Activated T-cell treated with anti-CD3 and anti-CD28 coated beads, Interleukin-2, amount 50 U/mL, for 4 hours (primary cell): ENCODE measurements at regions not wholly inside any gene's neighbourhood (a gene's known extent, or its start where the extent isn't known, plus 50 kb on each side); places are given as distances from the start of the nearest gene placed in this dataset.

ENCODE experiments used
- ATAC-seq, 2 donors: fragments of 200-7000 bp; cut with Tn5 transposase; one replicate each; pipeline ENCODE4 v1.10.0; 2021
- DNase-seq: peaks from one replicate; pipeline ENCODE4 v3.0.0-alpha.2; 2020
- H3K27me3 Mint-ChIP-seq: one replicate; pipeline ENCODE4 v1.8.0; 2021; ENCODE audit warnings: low read depth, mixed read lengths
- H3K36me3 Mint-ChIP-seq: one replicate; pipeline ENCODE4 v1.8.0; 2022; ENCODE audit warnings: mixed read lengths; ENCODE audit not compliant: insufficient read depth
- H3K4me1 Mint-ChIP-seq: one replicate; pipeline ENCODE4 v1.8.0; 2021; ENCODE audit warnings: low read depth, mixed read lengths
- H3K4me3 Mint-ChIP-seq: one replicate; pipeline ENCODE4 v1.8.0; 2021; ENCODE audit warnings: mild to moderate bottlenecking, moderate library complexity, mixed read lengths
- H3K9me3 Mint-ChIP-seq: one replicate; pipeline ENCODE4 v1.8.0; 2021; ENCODE audit warnings: mixed read lengths

DNA sequence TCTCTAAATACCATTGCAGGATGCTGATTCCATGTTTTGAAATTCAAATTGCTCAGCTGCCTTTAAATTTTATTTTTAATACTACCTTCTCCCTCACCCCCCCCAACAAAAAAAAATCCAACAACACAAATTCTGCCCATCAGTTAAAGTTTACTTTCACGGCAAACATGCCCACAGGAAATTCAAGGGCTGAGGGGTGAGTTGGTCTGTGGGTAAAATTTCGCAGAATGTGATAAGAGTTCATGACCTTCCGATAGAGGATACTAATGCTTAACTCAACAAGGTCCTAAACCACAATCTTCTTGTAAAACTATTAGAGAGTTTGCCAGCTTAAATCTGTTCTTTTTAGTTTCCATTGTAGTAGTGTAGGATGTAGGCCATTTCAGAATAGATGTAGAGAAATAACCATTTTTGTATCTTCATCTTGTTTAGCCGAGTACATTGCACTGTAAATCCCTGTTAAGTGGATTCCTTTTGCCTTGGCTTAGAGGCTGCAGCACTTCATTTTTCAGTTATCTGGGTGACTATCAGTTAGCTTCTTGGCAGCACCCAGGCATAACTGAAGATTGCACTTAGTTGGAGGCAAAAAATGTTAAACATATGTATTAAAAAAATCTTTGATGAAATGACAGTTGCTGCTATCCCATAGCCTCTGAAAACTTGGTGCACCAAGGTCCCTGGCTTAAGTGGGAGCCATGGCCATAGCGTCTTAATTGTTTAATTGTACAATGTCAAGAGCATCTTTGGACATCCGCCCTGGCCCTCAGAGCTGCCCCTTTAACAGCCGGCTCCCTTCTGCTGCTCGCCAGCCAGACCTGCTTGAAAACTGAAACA is 232.3 kb downstream of the HAUS1 start:
- no peak for DNase-seq
- H3K4me3 Mint-ChIP-seq, result peak overlapping the region; percentile 78
- H3K9me3 Mint-ChIP-seq, result no peaks in the 10 kb centered on the region

DNA sequence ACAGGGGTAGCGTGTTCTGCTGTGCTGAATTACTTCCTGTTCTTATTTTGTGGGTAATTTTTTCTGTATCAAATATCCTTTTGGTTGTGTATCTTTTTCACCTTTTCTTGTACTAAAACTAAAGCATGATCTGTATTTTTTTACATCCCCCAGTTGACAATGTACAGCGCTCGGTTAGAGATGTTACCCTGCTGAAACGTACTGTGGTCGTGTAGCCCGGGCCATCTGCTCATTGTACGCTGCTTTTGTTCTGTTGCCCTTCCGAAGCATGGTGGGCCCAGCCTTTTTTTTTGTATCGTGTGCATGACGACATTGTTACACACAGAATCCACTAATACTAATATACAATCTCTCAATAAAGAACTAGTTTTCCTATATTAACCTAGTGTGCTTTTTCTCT is 233.1 kb downstream of the HAUS1 start:
- H3K4me3 Mint-ChIP-seq, result no peak overlapping the region
- H3K4me1 Mint-ChIP-seq, result peaks cover 37% of the 10 kb centered on the region
- H3K9me3 Mint-ChIP-seq, result no peaks in the 10 kb centered on the region
- peaks cover 46% of the 10 kb centered on the region for H3K27me3 Mint-ChIP-seq
- DNase-seq, result no peak
- no peaks in the 10 kb centered on the region for H3K36me3 Mint-ChIP-seq
- ATAC-seq, result no peak

More for the DNA sequence above, 232.3 kb downstream of the HAUS1 start:
- no peak for ATAC-seq
- peaks cover 48% of the 10 kb centered on the region for H3K27me3 Mint-ChIP-seq
- H3K36me3 Mint-ChIP-seq, result no peaks in the 10 kb centered on the region
- peaks cover 35% of the 10 kb centered on the region for H3K4me1 Mint-ChIP-seq

DNA sequence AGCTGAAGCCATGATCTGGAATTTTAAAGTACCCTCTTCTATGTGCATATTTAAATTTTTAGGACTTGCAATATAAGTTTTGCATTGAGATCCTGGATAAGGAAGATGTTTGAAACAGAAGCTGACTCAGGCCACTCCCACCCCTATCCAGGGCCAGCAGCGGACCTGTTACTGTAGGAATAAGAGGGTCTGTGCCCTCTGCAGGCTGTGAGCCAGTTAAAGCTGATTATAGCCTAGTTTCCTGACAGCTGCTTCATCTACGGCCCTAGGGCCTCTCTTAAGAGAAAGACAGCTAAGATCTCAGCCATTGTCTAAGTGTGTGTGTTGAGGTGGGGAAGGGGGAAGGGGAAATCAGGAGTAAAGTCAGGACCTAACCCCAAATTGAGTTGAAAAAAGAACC is 234.0 kb downstream of the HAUS1 start:
- H3K9me3 Mint-ChIP-seq, result no peaks in the 10 kb centered on the region
- ATAC-seq (no peak), DNase-seq (no peak)
- H3K27me3 Mint-ChIP-seq, result peaks cover 36% of the 10 kb centered on the region
- no peak overlapping the region for H3K4me3 Mint-ChIP-seq
- peaks cover 36% of the 10 kb centered on the region for H3K4me1 Mint-ChIP-seq
- no peaks in the 10 kb centered on the region for H3K36me3 Mint-ChIP-seq

DNA sequence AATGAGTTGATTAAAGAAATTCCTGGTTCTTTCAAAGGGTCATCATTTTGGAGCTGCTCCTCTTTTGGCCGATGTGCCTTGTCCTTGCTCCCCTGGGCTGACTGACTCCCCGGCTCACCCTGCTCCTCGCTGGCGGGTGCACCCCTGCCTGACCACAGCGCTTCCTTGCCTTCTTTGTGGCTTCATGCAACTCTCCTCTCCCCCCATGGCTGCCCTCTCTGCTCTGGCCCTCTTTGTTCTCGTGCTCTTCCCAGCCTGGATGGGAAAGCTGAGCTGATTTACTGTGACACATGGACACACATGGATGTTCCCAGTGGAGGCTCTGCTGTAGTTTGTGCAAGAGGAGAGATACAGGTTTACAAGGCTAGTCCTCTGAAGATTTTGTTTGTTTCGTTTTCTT is 234.6 kb downstream of the HAUS1 start:
- H3K9me3 Mint-ChIP-seq, result no peaks in the 10 kb centered on the region
- no peak overlapping the region for H3K4me3 Mint-ChIP-seq
- H3K27me3 Mint-ChIP-seq, result peaks cover 32% of the 10 kb centered on the region
- no peaks in the 10 kb centered on the region for H3K36me3 Mint-ChIP-seq
- no peak for ATAC-seq
- DNase-seq, result no peak
- peaks cover 39% of the 10 kb centered on the region for H3K4me1 Mint-ChIP-seq

DNA sequence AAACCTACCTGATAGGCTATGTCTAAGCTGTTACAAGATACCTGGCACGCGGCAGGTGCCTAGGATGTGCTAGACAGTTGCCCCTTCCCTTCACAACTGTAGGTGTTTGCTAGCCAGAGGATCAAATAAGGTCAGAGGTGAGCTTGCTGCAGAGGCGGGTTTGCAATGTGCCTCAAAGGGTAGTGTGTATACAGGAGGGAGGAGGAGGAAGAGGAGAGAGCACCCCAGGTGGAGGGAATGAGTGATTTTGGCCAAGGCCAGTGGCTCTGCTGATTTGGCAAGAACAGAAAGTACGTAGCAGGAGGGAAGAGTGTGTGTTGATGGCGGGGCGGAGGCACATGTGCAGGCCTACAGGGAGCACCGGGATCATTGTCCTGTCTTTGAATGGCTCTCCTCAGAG is 236.5 kb downstream of the HAUS1 start:
- Mint-ChIP-seq H3K4me3 (no peak overlapping the region), H3K27me3 (peaks cover 19% of the 10 kb centered on the region), H3K4me1 (peaks cover 42% of the 10 kb centered on the region), H3K36me3 (no peaks in the 10 kb centered on the region), H3K9me3 (no peaks in the 10 kb centered on the region)
- DNase-seq, result no peak
- no peak for ATAC-seq

DNA sequence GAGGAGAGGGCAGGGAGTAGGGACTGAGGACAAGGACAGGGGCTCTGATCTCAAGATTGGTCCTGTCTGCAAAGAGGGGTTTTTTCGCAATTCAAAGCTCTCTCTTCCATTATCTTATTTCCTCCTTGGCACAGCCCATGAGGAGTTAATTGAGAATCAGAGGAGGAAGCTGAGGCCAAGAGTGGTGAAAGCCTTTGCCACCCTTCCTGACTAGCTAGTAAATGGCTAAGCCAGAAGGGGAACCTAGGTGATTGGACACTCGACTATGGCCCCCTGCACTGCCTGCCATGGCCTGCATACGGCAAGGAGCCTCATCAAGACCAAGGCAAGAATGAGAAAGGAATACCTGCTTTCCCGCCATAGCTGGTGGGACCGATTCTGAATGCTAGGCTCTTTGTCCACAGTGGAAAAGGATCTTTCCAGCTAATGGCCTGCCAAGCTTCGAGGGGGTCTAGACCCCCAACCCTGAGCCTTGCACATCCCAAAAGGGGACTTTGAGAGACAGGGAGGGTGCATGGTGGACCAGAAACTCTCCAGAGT is 237.9 kb downstream of the HAUS1 start:
- no peak for ATAC-seq
- Mint-ChIP-seq H3K36me3 (no peaks in the 10 kb centered on the region), H3K27me3 (peaks cover 11% of the 10 kb centered on the region), H3K4me1 (peaks cover 43% of the 10 kb centered on the region), H3K9me3 (no peaks in the 10 kb centered on the region), H3K4me3 (no peak overlapping the region)
- no peak for DNase-seq

DNA sequence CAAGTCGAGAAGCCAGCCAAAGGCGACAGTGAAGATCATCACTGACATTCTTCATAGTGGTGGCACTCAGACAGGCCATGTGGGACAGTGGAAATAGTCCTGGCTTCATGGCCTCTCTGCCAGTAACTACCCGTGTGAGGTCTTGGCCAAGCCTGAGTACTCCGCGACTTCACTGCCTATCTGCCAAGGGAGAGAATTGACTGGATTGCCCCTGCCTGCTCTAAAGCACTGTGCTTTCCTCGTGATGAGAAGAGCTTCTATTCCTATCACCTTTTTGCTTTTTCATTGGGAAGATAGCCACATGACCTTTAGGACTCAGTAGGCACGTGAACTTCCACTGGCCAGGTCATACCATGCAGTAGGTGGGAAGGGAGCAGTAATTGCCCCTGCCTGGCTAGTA is 239.3 kb downstream of the HAUS1 start:
- peaks cover 40% of the 10 kb centered on the region for H3K4me1 Mint-ChIP-seq
- H3K36me3 Mint-ChIP-seq, result no peaks in the 10 kb centered on the region
- no peak for ATAC-seq
- H3K9me3 Mint-ChIP-seq, result no peaks in the 10 kb centered on the region
- DNase-seq, result no peak
- no peaks in the 10 kb centered on the region for H3K27me3 Mint-ChIP-seq
- no peak overlapping the region for H3K4me3 Mint-ChIP-seq

DNA sequence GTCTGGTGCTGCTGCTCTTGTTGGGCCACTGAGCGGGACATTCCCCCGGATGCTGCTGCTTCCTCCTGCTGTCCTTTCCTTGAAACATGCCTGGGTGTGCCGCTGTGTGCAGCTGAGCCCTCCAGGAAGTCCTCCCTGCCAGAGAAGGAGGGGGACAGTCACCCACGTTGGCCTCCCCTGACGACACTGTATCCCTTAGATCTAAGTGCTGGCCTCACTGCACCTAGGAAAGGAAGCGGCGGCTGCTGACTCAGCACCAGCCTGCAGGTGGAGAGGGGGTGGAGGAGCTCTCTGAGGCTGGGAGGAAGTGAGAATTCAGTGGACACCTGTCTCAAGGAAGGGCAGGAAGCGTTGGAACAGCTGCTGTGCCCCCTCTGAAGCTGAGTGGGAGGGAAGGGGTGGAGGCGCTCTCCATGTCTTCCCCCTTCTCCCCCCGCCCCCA is 239.8 kb downstream of the HAUS1 start:
- peak; percentile 64 to 68 for ATAC-seq
- Mint-ChIP-seq H3K36me3 (no peaks in the 10 kb centered on the region), H3K9me3 (no peaks in the 10 kb centered on the region), H3K4me1 (peaks cover 39% of the 10 kb centered on the region), H3K27me3 (no peaks in the 10 kb centered on the region), H3K4me3 (no peak overlapping the region)
- DNase-seq, result peak; percentile 21

DNA sequence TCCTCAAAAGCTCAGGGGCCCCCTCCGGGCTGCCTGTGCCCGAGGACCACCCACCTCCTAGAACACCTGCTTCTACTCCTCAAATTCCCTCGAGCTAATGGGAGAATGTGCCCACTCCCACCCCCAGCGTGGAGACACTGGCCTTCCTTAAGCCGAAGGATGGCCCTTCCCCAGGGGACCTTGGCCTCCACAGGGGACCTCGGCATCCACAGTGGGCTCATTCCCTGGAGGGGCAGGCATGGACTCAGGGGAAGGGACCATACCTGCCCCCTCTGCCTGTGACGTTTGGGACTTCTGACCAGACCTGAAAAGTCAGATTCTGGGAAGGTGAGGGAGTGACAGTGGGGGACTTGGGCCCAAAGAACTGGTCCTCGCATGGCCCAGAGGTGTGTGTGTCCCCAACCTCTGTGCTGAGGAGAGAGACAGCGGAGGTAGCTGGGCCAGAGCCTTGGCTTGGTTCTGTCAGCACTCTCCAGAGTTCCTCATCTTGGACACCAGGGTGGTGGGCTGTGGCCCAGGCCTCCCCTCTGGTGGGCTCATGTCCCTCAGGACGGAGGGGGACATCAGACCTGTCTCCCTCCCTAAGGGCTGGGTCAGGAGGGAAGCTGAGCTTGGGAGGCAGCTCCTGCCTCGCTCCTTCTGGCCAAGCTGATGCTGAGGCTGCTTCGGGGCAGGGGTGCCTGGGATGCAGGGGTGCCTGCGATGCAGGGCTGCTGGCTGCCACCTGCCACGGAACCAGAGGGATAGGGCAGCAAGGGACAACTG is 240.4 kb downstream of the HAUS1 start:
- H3K9me3 Mint-ChIP-seq, result no peaks in the 10 kb centered on the region
- DNase-seq (no peak), ATAC-seq (no peak)
- peaks cover 35% of the 10 kb centered on the region for H3K4me1 Mint-ChIP-seq
- no peaks in the 10 kb centered on the region for H3K27me3 Mint-ChIP-seq
- H3K4me3 Mint-ChIP-seq, result no peak overlapping the region
- no peaks in the 10 kb centered on the region for H3K36me3 Mint-ChIP-seq

DNA sequence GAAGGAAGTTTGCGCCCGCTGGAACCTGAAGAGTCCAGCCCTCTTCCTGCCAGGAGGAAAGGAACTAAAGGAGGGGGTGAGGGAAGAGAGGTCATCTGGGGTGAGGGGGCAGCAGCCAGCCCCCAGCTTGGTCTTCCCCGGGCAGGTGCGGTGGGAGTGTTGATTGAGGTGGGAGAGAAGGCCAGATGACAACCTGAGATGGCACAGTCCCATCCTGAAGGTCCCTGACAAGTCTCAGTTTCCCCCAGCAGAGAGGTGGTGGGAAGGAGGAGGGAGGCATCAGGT is 240.9 kb downstream of the HAUS1 start:
- Mint-ChIP-seq H3K27me3 (no peaks in the 10 kb centered on the region), H3K4me3 (no peak overlapping the region), H3K36me3 (no peaks in the 10 kb centered on the region), H3K9me3 (no peaks in the 10 kb centered on the region), H3K4me1 (peaks cover 33% of the 10 kb centered on the region)
- ATAC-seq, result no peak
- DNase-seq, result no peak

DNA sequence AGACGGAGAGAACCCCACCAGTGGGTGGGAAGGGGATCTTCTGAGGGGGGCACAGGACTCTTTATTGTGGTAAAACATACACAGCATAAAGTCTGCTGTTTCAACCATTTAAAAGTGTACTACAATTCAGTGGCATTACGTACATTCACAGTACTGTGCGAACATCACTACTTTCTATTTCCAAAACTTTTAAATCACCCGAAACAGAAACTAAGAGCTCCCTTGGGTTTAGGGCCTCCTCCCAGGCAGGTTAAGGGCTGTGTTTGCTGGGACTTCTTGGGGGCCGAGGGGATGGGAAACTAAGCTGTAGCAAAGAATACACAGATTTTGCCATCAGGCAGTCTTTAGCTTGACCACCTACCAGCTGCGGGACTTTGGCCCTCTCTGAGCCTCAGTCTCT is 242.0 kb downstream of the HAUS1 start:
- Mint-ChIP-seq H3K27me3 (no peaks in the 10 kb centered on the region), H3K4me1 (peaks cover 33% of the 10 kb centered on the region), H3K36me3 (no peaks in the 10 kb centered on the region), H3K9me3 (no peaks in the 10 kb centered on the region), H3K4me3 (no peak overlapping the region)
- no peak for ATAC-seq
- no peak for DNase-seq

DNA sequence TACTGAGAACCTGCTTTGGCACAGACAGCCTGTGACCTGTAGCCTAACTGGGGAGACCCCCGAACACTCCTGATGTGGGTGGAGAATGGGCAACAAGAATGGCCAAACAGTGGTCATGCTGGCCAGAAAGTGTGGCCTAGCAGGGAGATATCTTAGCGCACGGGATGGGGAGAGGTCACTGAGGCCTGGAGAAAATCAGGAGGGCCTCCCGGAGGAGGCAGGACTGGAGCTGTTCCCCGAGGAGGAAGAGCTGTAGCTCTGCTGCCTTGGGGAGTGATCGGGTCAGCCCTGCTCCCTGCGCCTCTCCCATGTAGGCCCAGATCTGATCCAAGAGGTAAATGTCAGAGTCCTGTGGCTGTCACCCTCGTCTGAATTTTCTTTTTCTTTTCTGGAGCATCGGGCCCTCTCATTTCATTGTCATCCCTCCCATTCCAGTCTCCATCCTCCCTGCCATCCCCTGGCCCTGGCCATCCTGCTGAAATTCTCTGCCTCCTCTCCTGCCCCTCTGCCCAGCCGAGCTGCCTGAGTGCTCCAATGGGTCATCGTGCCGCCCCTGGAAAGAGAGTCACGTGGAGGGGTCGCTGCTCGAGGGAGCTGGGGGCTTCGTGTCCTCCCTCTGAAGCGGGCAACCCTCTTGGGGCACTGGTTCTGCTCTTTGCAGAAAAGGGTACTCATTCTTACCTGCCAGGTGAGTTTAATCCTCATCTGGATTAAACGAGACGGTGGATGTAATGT is 242.9 kb downstream of the HAUS1 start:
- no peaks in the 10 kb centered on the region for H3K36me3 Mint-ChIP-seq
- H3K4me3 Mint-ChIP-seq, result no peak overlapping the region
- no peak for ATAC-seq
- no peak for DNase-seq
- peaks cover 31% of the 10 kb centered on the region for H3K4me1 Mint-ChIP-seq
- H3K27me3 Mint-ChIP-seq, result no peaks in the 10 kb centered on the region
- no peaks in the 10 kb centered on the region for H3K9me3 Mint-ChIP-seq

DNA sequence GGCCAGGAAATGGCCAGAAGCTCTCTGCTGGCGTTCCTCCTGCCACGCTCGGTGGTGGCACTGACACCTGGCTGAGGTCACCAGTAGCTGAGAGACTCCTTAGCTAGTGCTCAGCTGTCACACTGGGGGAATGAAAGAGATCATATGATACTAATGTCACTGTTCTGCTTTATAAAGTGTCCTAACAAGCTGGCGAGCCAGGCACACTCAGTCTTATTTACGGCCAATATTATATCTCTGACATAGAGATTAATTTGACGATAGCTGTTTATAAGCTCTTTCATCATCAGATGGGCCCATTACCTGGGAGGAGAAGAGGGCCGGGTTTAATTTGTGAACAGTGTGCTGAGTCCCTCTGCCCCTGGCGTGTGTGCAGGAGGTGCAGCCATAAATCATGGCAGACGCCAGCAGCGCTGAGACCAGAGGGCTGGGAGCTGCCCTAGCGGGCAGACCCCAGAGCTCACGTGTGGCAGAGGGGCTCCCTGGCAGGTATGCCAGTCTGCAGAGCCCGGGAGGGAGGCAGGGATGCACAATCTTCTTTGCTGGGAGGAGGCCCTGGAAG is 246.5 kb downstream of the HAUS1 start:
- no peak for DNase-seq
- H3K4me3 Mint-ChIP-seq, result no peak overlapping the region
- ATAC-seq, result no peak
- peaks cover 8% of the 10 kb centered on the region for H3K4me1 Mint-ChIP-seq
- no peaks in the 10 kb centered on the region for H3K9me3 Mint-ChIP-seq
- no peaks in the 10 kb centered on the region for H3K36me3 Mint-ChIP-seq
- no peaks in the 10 kb centered on the region for H3K27me3 Mint-ChIP-seq

DNA sequence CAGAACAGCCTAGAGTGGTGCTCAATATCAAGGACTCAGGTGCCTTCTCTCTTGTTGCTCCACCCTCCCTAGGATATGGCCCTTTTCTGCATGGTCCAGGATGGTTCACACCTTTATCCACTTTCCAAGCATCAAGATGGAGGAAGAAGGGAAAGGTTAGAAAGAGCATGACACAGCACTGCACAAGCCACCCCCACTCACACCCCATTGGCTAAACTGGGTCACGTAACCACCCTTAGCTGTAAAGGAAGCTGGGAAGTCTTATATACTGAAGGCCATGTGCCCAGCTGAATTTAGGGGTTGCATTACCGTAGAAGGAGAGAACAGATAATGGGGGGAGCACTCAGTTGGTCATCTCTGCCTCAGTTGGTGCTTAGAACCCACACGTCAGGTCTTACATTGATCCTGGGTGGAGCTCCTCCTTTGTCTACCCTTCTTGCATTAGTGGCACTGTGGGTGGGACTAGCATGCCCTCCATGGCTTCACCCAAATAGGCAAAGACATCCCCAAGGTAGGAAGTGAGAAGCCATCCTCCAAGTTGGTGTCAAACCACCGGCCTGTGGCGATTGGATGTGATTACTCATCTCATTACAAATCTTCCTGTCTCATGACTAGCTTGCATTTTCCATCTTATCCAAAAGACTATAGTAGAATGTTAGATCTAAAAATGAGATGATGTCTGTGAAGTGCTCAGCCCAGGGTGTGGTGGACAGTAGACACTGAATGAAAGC is 248.5 kb downstream of the HAUS1 start:
- no peaks in the 10 kb centered on the region for H3K36me3 Mint-ChIP-seq
- no peaks in the 10 kb centered on the region for H3K4me1 Mint-ChIP-seq
- no peaks in the 10 kb centered on the region for H3K9me3 Mint-ChIP-seq
- no peak overlapping the region for H3K4me3 Mint-ChIP-seq
- H3K27me3 Mint-ChIP-seq, result no peaks in the 10 kb centered on the region
- ATAC-seq (no peak), DNase-seq (no peak)
